Heart left ventricle (tissue), 13 donors: ENCODE measurements at regions not wholly inside any gene's neighbourhood (a gene's known extent, or its start where the extent isn't known, plus 50 kb on each side); places are given as distances from the start of the nearest gene placed in this dataset.

ENCODE experiments used
- POLR2A ChIP-seq, 2 donors: fragments of 450-650 bp; IDR thresholded peaks; one replicate each; pipeline ENCODE4 v1.6.1; 2017; ENCODE audit warnings: antibody characterized with exemption in 2 of 2, mild to moderate bottlenecking in 2 of 2, moderate library complexity in 2 of 2
- TF ChIP-seq, protein P1 (sequence below), 12 donors: fragments of 200-600 bp; sonication (generic) in 4 of 12; IDR thresholded peaks; one replicate each; pipeline versions ENCODE4 v1.5.0 to v1.8.0; 2018 to 2022; ENCODE audit warnings: antibody characterized with exemption in 12 of 12, mild to moderate bottlenecking in 5 of 12
- donor health status: ischemic (EF 13 %, LVEDD 7.1; RV severe dilation, severe dysfunction).
- donor health status: DM: no; HTN: yes; CAD: no.
- donor health status: DM: no; HTN: no; CAD: no.
- donor health status: ischemic (EF 25% LVEDD 6.9; RV normal size, moderate dysfunction).
- donor health status: ischemic (EF 25% LVEDD 5.7; RV mildly dilated, moderate dysfunction).
- donor health status: ischemic (EF 35%, LVEDD 5.7; RV mildly dilated, moderate dysfunction).
- donor health status: nonischemic (EF 11% LVEDD 7.7; RV severe dilation, severe dysfunction).
- donor health status: DM: yes; HTN: yes; CAD: no.
- donor health status: PGD.
- donor health status: ischemic (EF 29% LVEDD 5.4; RV normal size, mild dysfunction).
- donor health status: nonischemic (EF 23%, LVEDD 6.1; RV moderate dilation, normal function).

DNA sequence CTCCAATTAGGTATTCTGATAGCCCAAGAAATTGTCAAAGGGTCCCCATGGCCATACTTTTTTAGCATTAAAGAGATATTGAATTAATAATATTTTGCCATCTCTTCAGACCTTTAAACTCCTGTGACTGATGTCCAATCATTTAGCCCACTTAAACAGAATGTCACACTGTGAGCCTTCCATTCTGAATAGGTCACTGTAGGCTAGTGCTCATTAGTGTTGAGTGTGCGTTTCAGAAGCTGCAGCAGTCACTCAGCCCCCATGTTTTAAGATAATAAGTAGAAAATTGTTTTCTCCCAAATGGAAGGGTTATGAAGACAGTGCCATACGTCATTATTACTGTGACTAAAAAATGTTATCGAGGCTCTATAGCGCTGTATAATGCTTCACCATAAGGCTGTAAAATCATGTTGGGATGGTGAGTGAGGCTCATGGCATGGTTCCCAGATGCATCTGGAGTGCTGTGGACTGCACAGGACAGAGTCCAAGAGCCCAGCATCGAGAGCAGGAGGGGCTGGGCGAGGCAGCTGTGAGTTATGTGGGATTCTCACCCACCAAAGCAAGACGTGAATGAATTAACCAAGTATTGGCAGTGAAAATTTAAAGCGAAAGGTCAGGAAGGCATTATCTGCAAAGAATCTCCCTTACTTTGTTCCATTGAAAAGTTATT is 2112.9 kb upstream of the WWC1 start:
- TF ChIP-seq, protein P1, sequence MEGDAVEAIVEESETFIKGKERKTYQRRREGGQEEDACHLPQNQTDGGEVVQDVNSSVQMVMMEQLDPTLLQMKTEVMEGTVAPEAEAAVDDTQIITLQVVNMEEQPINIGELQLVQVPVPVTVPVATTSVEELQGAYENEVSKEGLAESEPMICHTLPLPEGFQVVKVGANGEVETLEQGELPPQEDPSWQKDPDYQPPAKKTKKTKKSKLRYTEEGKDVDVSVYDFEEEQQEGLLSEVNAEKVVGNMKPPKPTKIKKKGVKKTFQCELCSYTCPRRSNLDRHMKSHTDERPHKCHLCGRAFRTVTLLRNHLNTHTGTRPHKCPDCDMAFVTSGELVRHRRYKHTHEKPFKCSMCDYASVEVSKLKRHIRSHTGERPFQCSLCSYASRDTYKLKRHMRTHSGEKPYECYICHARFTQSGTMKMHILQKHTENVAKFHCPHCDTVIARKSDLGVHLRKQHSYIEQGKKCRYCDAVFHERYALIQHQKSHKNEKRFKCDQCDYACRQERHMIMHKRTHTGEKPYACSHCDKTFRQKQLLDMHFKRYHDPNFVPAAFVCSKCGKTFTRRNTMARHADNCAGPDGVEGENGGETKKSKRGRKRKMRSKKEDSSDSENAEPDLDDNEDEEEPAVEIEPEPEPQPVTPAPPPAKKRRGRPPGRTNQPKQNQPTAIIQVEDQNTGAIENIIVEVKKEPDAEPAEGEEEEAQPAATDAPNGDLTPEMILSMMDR (IDR thresholded peaks at IDR 0.05): no peak
- no peak for TF ChIP-seq POLR2A (IDR thresholded peaks at IDR 0.05)
